ENCODE measurements at regions not wholly inside any gene's neighbourhood (a gene's known extent, or its start where the extent isn't known, plus 50 kb on each side); places are given as distances from the start of the nearest gene placed in this dataset.

DNA sequence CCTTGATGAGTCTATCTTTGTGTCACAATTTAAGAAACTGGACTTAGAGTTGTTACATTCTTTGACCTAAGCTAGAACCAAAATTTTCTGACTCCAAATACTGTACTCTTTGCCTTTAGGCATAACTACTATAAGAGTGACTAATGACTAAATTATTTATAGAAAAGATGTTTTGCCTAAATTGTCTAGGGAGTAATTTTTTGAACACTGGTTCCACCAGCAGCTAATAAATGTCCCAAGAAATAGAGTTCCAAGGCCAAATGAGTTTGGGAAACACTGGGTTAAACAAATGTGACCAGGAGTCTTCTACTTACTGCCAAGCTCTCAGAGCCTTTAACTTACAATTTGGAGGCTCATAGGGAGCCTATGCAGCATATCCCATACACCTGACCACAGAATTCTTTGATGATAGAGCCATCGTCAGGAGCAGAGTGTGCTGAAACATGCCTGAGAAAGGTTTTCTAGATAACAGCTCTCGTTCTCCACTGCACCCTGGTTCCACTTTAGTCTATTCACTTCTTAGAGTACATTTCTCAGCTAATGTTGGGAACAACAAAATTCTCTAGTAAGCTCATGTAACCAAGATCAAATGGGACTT, 215.9 kb upstream of the HMGA2 start:
- no peak for DNase-seq (ENCODE audit: low spot score in 2 of 2)
- no peak overlapping the region for H3K4me3 ChIP-seq (ENCODE audit: low read depth, poor library complexity, severe bottlenecking)
- TF ChIP-seq, protein P1, sequence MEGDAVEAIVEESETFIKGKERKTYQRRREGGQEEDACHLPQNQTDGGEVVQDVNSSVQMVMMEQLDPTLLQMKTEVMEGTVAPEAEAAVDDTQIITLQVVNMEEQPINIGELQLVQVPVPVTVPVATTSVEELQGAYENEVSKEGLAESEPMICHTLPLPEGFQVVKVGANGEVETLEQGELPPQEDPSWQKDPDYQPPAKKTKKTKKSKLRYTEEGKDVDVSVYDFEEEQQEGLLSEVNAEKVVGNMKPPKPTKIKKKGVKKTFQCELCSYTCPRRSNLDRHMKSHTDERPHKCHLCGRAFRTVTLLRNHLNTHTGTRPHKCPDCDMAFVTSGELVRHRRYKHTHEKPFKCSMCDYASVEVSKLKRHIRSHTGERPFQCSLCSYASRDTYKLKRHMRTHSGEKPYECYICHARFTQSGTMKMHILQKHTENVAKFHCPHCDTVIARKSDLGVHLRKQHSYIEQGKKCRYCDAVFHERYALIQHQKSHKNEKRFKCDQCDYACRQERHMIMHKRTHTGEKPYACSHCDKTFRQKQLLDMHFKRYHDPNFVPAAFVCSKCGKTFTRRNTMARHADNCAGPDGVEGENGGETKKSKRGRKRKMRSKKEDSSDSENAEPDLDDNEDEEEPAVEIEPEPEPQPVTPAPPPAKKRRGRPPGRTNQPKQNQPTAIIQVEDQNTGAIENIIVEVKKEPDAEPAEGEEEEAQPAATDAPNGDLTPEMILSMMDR (IDR thresholded peaks at IDR 0.05), result no peak
- TF ChIP-seq POLR2A (IDR thresholded peaks at IDR 0.05), result no peak
- intact Hi-C loops (cut with DNase I; ENCODE audit: low total_unique reads), result loop anchor here (10.0 kb wide), 1 partner anchor 396 kb away; no protein-coding TSS in a partner anchor
- 89 to 94% methylated on average over 2 of the region's 2 CpGs for WGBS, 2 donors

DNA sequence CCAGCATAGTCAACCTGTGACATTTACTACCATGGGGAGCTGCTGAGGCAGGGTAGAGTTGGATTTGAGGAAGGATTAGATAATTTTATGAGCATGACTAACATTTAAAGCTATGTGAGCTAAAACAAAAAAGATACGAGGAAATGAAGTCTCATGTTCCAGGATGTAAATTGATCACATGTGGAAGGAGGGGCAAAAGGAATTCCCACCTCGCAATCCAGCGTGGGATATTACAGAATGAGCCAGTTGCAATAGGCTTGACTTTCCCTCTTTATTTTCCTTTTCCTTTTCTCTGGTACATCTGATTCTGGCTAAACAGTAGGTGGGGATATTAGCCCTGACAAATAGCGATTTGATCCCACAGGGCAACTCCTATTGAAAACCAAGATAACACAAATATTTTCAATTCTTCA, 214.9 kb upstream of the HMGA2 start:
- intact Hi-C loops (cut with DNase I; ENCODE audit: low total_unique reads), result loop anchor here (10.0 kb wide), 1 partner anchor 395 kb away; no protein-coding TSS in a partner anchor
- no peak for TF ChIP-seq POLR2A (IDR thresholded peaks at IDR 0.05)
- TF ChIP-seq, protein P1 (IDR thresholded peaks at IDR 0.05), result no peak
- no peak overlapping the region for H3K4me3 ChIP-seq (ENCODE audit: low read depth, poor library complexity, severe bottlenecking)
- WGBS, 2 donors, result 56 to 59% methylated on average over 4 of the region's 4 CpGs
- no peak for DNase-seq (ENCODE audit: low spot score in 2 of 2)

DNA sequence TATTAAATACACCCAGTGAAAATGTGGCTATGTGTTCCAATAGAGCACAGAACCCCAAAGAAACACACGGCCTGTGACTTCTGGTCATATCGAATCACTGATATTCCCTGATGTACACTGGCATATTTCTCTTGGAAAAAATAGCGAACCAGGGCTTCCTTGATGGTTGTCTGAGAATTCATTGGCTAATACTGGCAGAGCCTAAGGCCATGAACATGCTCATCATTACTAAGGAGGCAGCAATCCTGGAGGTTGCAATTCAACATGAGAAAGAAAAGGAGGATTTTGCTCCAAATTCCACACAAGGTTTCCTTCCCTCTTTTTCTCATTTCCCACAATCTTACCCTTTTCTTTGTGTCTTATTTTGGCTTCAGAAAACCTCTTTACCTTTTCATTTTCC, 212.9 kb upstream of the HMGA2 start:
- no peak for TF ChIP-seq POLR2A (IDR thresholded peaks at IDR 0.05)
- TF ChIP-seq, protein P1 (IDR thresholded peaks at IDR 0.05), result no peak
- no peak for DNase-seq (ENCODE audit: low spot score in 2 of 2)

DNA sequence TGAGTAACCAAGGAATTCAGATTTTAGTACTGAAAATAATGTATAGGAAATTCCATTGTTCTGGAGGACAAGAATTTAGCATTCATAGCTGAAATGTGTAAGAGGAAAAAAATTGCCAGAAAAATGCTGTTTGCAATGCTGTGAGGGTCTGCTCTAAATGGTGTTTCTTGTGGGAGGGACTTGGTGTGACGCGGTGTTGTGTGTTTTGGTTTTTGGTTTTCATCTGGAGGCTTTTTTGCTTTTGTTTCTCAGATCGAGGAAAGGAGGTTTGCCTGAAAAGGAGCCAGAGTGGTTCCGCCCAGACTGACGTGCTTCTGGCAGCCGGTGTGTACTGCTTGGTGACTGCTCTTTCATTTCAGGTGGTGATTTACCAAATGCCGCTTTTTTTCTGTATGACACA, 211.8 kb upstream of the HMGA2 start:
- WGBS, 2 donors, result 32 to 50% methylated on average over 7 of the region's 7 CpGs
- TF ChIP-seq, protein P1 (IDR thresholded peaks at IDR 0.05), result no peak
- TF ChIP-seq POLR2A (IDR thresholded peaks at IDR 0.05), result no peak
- H3K4me3 ChIP-seq (ENCODE audit: low read depth, poor library complexity, severe bottlenecking), result no peak overlapping the region
- intact Hi-C loops (cut with DNase I; ENCODE audit: low total_unique reads), result no loop called here
- no peak for DNase-seq (ENCODE audit: low spot score in 2 of 2)

More for the DNA sequence above, 212.9 kb upstream of the HMGA2 start:
- intact Hi-C loops (cut with DNase I; ENCODE audit: low total_unique reads), result no loop called here
- 87 to 91% methylated on average over 3 of the region's 3 CpGs for WGBS, 2 donors
- H3K4me3 ChIP-seq (ENCODE audit: low read depth, poor library complexity, severe bottlenecking), result no peak overlapping the region

DNA sequence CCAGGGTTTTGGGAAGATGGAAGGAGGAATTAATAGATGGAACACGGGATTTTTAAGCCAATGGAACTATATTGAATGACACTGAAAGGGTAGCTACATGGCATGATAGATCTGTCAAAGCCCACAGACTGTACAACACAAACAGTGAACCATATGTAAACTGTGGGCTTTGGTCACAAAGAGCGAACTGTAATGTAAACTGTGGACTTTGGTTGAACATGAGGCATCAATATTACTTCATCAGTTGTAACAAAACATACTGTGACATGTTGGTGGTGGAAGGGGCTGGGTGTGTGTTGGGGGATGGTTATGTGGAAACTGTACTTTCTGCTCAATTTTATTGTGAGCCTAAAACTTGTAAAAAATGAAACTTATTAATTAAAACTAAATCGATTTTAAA, 210.6 kb upstream of the HMGA2 start:
- WGBS, 2 donors, result 87 to 93% methylated on average over 3 of the region's 3 CpGs
- intact Hi-C loops (cut with DNase I; ENCODE audit: low total_unique reads), result no loop called here
- TF ChIP-seq POLR2A (IDR thresholded peaks at IDR 0.05), result no peak
- TF ChIP-seq, protein P1 (IDR thresholded peaks at IDR 0.05), result no peak
- H3K4me3 ChIP-seq (ENCODE audit: low read depth, poor library complexity, severe bottlenecking), result no peak overlapping the region
- no peak for DNase-seq (ENCODE audit: low spot score in 2 of 2)
